HCT116 (cell line): ENCODE measurements at regions not wholly inside any gene's neighbourhood (a gene's known extent, or its start where the extent isn't known, plus 50 kb on each side); places are given as distances from the start of the nearest gene placed in this dataset.

Experiments
- EGR1 ChIP-seq: IDR thresholded peaks from 2 replicates; pipeline ENCODE4 v1.6.1; 2012; ENCODE audit warnings: low read depth
- POLR2A ChIP-seq: IDR thresholded peaks from 2 replicates; pipeline ENCODE4 v1.7.0; 2011; ENCODE audit warnings: borderline replicate concordance; ENCODE audit not compliant: insufficient read depth, insufficient read length; ENCODE audit errors: extremely low read depth
- SIN3A ChIP-seq: IDR thresholded peaks from 2 replicates; pipeline ENCODE4 v1.6.1; 2012; ENCODE audit warnings: low read depth
- ZNF274 ChIP-seq: fragments of 200-500 bp; sonication (Bioruptor generic); IDR thresholded peaks from 2 replicates; pipeline ENCODE4 v1.6.1; 2014; ENCODE audit warnings: mild to moderate bottlenecking, low read depth, low read length, inconsistent platforms
- TF ChIP-seq, protein P1 (sequence below), 3 experiments: fragments of 200-600 bp in 1 of 3; sonication (generic) in 1 of 3; IDR thresholded peaks in 2 of 3; conservative IDR thresholded peaks in 1 of 3; 2 replicates each; pipeline ENCODE4 v1.5.1; 2012 to 2017; ENCODE audit warnings: low read depth in 2 of 3, low read length in 2 of 3, antibody characterized with exemption in 1 of 3, borderline replicate concordance in 1 of 3, control low read depth in 1 of 3, mild to moderate bottlenecking in 1 of 3, mixed read lengths in 1 of 3, mixed run types in 1 of 3, moderate library complexity in 1 of 3; ENCODE audit not compliant: insufficient read depth in 1 of 3
- TF ChIP-seq, protein P2 (sequence below): IDR thresholded peaks from 2 replicates; pipeline ENCODE4 v1.6.1; 2011; ENCODE audit warnings: mild to moderate bottlenecking, low read length, moderate library complexity; ENCODE audit not compliant: insufficient replicate concordance; ENCODE audit errors: extremely low read depth
- TF ChIP-seq, protein P3 (sequence below): IDR thresholded peaks from 2 replicates; pipeline ENCODE4 v1.6.1; 2012
- TF ChIP-seq, protein P4 (sequence below): IDR thresholded peaks from 2 replicates; pipeline ENCODE4 v1.6.1; 2012

DNA sequence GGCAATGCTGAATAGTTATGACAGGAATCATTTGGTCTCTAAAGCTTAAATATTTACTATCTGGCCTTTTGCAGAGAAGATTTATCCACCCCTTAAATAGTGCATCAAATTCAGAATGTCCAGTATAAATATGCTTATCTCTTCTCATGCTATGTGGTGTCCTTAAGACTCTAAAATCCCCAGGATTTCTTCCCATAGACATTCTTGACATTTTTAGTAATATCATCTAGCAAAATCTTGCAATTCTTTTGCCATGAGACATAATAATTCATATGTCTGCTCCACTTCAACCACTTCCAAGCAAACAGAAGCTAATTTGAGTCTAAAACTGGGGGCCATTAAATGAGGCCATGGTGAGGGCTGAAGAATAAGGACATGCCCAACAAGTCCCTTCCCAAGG is 1923.4 kb upstream of the CDH9 start:
- TF ChIP-seq, protein P1, sequence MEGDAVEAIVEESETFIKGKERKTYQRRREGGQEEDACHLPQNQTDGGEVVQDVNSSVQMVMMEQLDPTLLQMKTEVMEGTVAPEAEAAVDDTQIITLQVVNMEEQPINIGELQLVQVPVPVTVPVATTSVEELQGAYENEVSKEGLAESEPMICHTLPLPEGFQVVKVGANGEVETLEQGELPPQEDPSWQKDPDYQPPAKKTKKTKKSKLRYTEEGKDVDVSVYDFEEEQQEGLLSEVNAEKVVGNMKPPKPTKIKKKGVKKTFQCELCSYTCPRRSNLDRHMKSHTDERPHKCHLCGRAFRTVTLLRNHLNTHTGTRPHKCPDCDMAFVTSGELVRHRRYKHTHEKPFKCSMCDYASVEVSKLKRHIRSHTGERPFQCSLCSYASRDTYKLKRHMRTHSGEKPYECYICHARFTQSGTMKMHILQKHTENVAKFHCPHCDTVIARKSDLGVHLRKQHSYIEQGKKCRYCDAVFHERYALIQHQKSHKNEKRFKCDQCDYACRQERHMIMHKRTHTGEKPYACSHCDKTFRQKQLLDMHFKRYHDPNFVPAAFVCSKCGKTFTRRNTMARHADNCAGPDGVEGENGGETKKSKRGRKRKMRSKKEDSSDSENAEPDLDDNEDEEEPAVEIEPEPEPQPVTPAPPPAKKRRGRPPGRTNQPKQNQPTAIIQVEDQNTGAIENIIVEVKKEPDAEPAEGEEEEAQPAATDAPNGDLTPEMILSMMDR (IDR thresholded peaks at IDR 0.05 in 2 of 3, conservative IDR thresholded peaks at IDR 0.05 in 1 of 3; ENCODE audit: borderline replicate concordance in 1 of 3, insufficient read depth in 1 of 3, low read depth in 2 of 3, low read length in 2 of 3) = no peak
- TF ChIP-seq, protein P2, sequence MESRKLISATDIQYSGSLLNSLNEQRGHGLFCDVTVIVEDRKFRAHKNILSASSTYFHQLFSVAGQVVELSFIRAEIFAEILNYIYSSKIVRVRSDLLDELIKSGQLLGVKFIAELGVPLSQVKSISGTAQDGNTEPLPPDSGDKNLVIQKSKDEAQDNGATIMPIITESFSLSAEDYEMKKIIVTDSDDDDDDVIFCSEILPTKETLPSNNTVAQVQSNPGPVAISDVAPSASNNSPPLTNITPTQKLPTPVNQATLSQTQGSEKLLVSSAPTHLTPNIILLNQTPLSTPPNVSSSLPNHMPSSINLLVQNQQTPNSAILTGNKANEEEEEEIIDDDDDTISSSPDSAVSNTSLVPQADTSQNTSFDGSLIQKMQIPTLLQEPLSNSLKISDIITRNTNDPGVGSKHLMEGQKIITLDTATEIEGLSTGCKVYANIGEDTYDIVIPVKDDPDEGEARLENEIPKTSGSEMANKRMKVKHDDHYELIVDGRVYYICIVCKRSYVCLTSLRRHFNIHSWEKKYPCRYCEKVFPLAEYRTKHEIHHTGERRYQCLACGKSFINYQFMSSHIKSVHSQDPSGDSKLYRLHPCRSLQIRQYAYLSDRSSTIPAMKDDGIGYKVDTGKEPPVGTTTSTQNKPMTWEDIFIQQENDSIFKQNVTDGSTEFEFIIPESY = no peak
- TF ChIP-seq, protein P3, sequence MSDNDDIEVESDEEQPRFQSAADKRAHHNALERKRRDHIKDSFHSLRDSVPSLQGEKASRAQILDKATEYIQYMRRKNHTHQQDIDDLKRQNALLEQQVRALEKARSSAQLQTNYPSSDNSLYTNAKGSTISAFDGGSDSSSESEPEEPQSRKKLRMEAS = no peak
- TF ChIP-seq ZNF274 (no peak), SIN3A (no peak), EGR1 (no peak), POLR2A (no peak)
- TF ChIP-seq, protein P4, sequence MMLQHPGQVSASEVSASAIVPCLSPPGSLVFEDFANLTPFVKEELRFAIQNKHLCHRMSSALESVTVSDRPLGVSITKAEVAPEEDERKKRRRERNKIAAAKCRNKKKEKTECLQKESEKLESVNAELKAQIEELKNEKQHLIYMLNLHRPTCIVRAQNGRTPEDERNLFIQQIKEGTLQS = no peak
